ENCODE measurements at regions not wholly inside any gene's neighbourhood (a gene's known extent, or its start where the extent isn't known, plus 50 kb on each side); places are given as distances from the start of the nearest gene placed in this dataset.

DNA sequence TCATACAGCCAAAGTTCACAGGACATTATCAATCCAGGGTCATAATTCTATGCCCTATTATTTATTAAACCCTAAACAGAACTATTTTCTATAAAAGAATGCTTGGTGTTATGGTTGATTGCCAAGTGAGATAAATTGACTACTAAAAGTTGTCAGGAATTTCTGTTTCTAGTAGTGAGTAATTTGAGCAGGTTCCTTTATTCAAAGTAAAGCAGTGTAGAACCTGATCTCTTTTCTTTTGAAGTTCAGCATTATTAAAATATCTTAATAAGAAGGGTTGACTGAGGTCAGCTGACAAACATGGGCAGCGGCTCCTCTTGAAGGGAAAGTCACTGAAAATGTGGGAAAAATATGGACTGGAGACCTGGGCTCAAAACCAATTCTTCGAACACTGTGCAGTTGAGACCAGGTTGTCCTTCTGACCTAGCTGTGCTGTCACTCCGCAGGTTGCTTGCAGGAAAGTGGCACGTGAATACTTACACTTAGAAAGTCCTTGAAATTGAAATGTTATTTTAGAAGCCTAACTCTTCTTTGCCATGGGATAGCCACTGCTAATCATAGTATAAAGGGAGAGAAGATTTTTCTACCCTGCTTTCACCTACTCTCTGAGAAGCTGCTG, 141.0 kb downstream of the RASSF9 start:
- no peaks in the 10 kb centered on the region for H3K27me3 ChIP-seq (ENCODE audit: low read depth, low read length)
- H3K4me3 ChIP-seq (ENCODE audit: low read depth in 1 of 2, low read length in 2 of 2), result no peak overlapping the region
- H3K36me3 ChIP-seq (ENCODE audit: control insufficient read depth in 1 of 2, insufficient read depth in 2 of 2, low read length in 2 of 2), result no peaks in the 10 kb centered on the region
- no peaks in the 10 kb centered on the region for H3K9me3 ChIP-seq (ENCODE audit: control insufficient read depth in 1 of 2, low read length in 2 of 2)
- H3K27ac ChIP-seq (ENCODE audit: low read length), result no peak overlapping the region
- H3K4me1 ChIP-seq (ENCODE audit: control insufficient read depth in 1 of 2, insufficient read depth in 2 of 2, low read length in 2 of 2), result no peaks in the 10 kb centered on the region

- no peak overlapping the region for H3K4me3 ChIP-seq (ENCODE audit: low read depth in 1 of 2, low read length in 2 of 2)
- no peaks in the 10 kb centered on the region for H3K9me3 ChIP-seq (ENCODE audit: control insufficient read depth in 1 of 2, low read length in 2 of 2)
- no peaks in the 10 kb centered on the region for H3K4me1 ChIP-seq (ENCODE audit: control insufficient read depth in 1 of 2, insufficient read depth in 2 of 2, low read length in 2 of 2)
- no peaks in the 10 kb centered on the region for H3K36me3 ChIP-seq (ENCODE audit: control insufficient read depth in 1 of 2, insufficient read depth in 2 of 2, low read length in 2 of 2)
- no peaks in the 10 kb centered on the region for H3K27me3 ChIP-seq (ENCODE audit: low read depth, low read length)
- H3K27ac ChIP-seq (ENCODE audit: low read length), result no peak overlapping the region
Observed at GRCh38 chr12:85697003-85697402, 139.2 kb downstream of the RASSF9 start.

- H3K4me1 ChIP-seq (ENCODE audit: control insufficient read depth in 1 of 2, insufficient read depth in 2 of 2, low read length in 2 of 2), result no peaks in the 10 kb centered on the region
- H3K9me3 ChIP-seq (ENCODE audit: control insufficient read depth in 1 of 2, low read length in 2 of 2), result no peaks in the 10 kb centered on the region
- H3K36me3 ChIP-seq (ENCODE audit: control insufficient read depth in 1 of 2, insufficient read depth in 2 of 2, low read length in 2 of 2), result no peaks in the 10 kb centered on the region
- H3K4me3 ChIP-seq (ENCODE audit: low read depth in 1 of 2, low read length in 2 of 2), result no peak overlapping the region
- no peaks in the 10 kb centered on the region for H3K27me3 ChIP-seq (ENCODE audit: low read depth, low read length)
- H3K27ac ChIP-seq (ENCODE audit: low read length), result no peak overlapping the region
Observed at GRCh38 chr12:85698937-85699336, 137.3 kb downstream of the RASSF9 start.

- Histone ChIP-seq H3K27me3 (ENCODE audit: low read depth, low read length) (no peaks in the 10 kb centered on the region), H3K4me3 (ENCODE audit: low read depth in 1 of 2, low read length in 2 of 2) (no peak overlapping the region), H3K27ac (ENCODE audit: low read length) (no peak overlapping the region), H3K4me1 (ENCODE audit: control insufficient read depth in 1 of 2, insufficient read depth in 2 of 2, low read length in 2 of 2) (no peaks in the 10 kb centered on the region), H3K9me3 (ENCODE audit: control insufficient read depth in 1 of 2, low read length in 2 of 2) (no peaks in the 10 kb centered on the region), H3K36me3 (ENCODE audit: control insufficient read depth in 1 of 2, insufficient read depth in 2 of 2, low read length in 2 of 2) (no peaks in the 10 kb centered on the region)
Observed at GRCh38 chr12:85708775-85709174, 127.4 kb downstream of the RASSF9 start.

DNA sequence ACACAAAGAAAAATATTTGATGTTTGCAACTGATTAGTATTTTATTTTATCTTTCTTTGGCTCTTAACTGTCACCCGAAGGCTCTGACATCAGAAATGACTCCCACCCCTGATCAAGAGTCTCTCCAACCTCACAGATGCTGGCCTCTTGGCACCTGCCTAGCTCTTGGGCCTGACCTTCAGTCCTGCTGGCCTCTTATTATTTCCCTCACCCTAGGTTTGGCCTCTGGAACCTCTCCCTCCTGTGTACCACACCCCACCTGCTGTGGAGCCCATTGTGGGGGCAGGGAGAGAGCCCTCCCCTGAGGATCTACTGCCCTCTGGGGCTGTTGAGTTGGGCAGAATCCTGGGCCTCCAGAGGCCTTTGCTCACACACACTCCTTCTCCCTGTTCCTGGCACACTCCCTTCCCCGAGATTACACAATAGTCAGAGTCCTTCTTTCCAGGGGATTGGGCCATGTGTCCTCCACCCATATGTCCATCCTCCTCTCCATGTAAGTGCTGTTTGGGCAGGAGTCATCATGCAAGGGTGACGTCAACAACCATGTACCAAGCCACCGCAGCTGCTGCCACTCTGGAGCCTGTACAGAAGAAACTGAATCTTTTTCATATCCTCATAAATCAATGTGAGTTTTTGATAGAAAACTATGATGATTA, 124.3 kb downstream of the RASSF9 start:
- no peaks in the 10 kb centered on the region for H3K36me3 ChIP-seq (ENCODE audit: control insufficient read depth in 1 of 2, insufficient read depth in 2 of 2, low read length in 2 of 2)
- H3K27me3 ChIP-seq (ENCODE audit: low read depth, low read length), result no peaks in the 10 kb centered on the region
- no peak overlapping the region for H3K4me3 ChIP-seq (ENCODE audit: low read depth in 1 of 2, low read length in 2 of 2)
- no peaks in the 10 kb centered on the region for H3K4me1 ChIP-seq (ENCODE audit: control insufficient read depth in 1 of 2, insufficient read depth in 2 of 2, low read length in 2 of 2)
- H3K27ac ChIP-seq (ENCODE audit: low read length), result no peak overlapping the region
- peaks cover 0 to 2% of the 10 kb centered on the region in 2 donors for H3K9me3 ChIP-seq (ENCODE audit: control insufficient read depth in 1 of 2, low read length in 2 of 2)

- no peak overlapping the region for H3K27ac ChIP-seq (ENCODE audit: low read length)
- H3K4me3 ChIP-seq (ENCODE audit: low read depth in 1 of 2, low read length in 2 of 2), result no peak overlapping the region
- H3K9me3 ChIP-seq (ENCODE audit: control insufficient read depth in 1 of 2, low read length in 2 of 2), result peaks cover 0 to 7% of the 10 kb centered on the region in 2 donors
- no peaks in the 10 kb centered on the region for H3K36me3 ChIP-seq (ENCODE audit: control insufficient read depth in 1 of 2, insufficient read depth in 2 of 2, low read length in 2 of 2)
- H3K27me3 ChIP-seq (ENCODE audit: low read depth, low read length), result no peaks in the 10 kb centered on the region
- no peaks in the 10 kb centered on the region for H3K4me1 ChIP-seq (ENCODE audit: control insufficient read depth in 1 of 2, insufficient read depth in 2 of 2, low read length in 2 of 2)
Observed at GRCh38 chr12:85713373-85713772, 122.8 kb downstream of the RASSF9 start.

DNA sequence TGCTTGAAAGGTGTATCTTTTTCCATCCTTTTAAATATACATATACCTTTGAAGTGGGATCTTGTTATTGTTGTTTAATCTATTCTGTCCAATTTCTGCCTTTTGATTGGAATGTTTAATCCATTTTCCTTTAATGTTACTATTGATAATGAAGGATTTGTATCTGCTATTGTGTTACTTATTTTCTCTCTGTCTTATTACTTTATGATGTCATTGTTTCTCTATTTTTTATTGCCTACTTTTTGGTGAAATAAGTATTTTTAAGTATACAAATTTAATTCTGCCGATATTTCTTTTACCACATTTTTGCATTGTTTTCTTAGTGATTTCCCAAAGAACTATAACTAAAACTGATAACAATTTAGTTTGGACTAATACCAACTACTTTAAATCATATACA, 121.8 kb downstream of the RASSF9 start:
- Histone ChIP-seq H3K36me3 (ENCODE audit: control insufficient read depth in 1 of 2, insufficient read depth in 2 of 2, low read length in 2 of 2) (no peaks in the 10 kb centered on the region), H3K27ac (ENCODE audit: low read length) (no peak overlapping the region), H3K4me1 (ENCODE audit: control insufficient read depth in 1 of 2, insufficient read depth in 2 of 2, low read length in 2 of 2) (no peaks in the 10 kb centered on the region), H3K27me3 (ENCODE audit: low read depth, low read length) (no peaks in the 10 kb centered on the region), H3K9me3 (ENCODE audit: control insufficient read depth in 1 of 2, low read length in 2 of 2) (peaks cover 0 to 8% of the 10 kb centered on the region in 2 donors), H3K4me3 (ENCODE audit: low read depth in 1 of 2, low read length in 2 of 2) (no peak overlapping the region)

GRCh38 chr12:85720308-85721033, 115.7 kb downstream of the RASSF9 start:
- Histone ChIP-seq H3K36me3 (ENCODE audit: control insufficient read depth in 1 of 2, insufficient read depth in 2 of 2, low read length in 2 of 2) (no peaks in the 10 kb centered on the region), H3K4me1 (ENCODE audit: control insufficient read depth in 1 of 2, insufficient read depth in 2 of 2, low read length in 2 of 2) (no peaks in the 10 kb centered on the region), H3K27me3 (ENCODE audit: low read depth, low read length) (no peaks in the 10 kb centered on the region), H3K4me3 (ENCODE audit: low read depth in 1 of 2, low read length in 2 of 2) (no peak overlapping the region), H3K9me3 (ENCODE audit: control insufficient read depth in 1 of 2, low read length in 2 of 2) (peaks cover 0 to 8% of the 10 kb centered on the region in 2 donors), H3K27ac (ENCODE audit: low read length) (no peak overlapping the region)

DNA sequence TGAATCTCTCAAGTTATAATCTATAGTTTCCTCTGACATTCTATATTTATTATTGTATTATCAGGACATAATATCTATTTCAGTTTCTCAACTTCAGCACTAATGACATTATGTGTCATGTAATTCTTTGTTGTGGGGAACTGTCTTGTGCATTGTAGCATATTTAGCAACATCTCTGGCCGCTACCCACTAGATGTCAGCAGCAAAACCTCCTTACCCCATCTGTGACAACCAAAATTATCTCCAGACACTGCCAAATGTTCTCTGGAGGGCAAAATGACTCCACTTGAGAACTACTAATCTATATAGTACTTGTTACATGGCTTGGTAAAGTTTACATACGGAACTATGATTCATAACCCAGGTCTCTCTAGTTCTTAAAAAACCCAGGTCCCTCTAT, 110.2 kb downstream of the RASSF9 start:
- Histone ChIP-seq H3K36me3 (ENCODE audit: control insufficient read depth in 1 of 2, insufficient read depth in 2 of 2, low read length in 2 of 2) (no peaks in the 10 kb centered on the region), H3K27me3 (ENCODE audit: low read depth, low read length) (no peaks in the 10 kb centered on the region), H3K4me3 (ENCODE audit: low read depth in 1 of 2, low read length in 2 of 2) (no peak overlapping the region), H3K27ac (ENCODE audit: low read length) (no peak overlapping the region), H3K9me3 (ENCODE audit: control insufficient read depth in 1 of 2, low read length in 2 of 2) (no peaks in the 10 kb centered on the region), H3K4me1 (ENCODE audit: control insufficient read depth in 1 of 2, insufficient read depth in 2 of 2, low read length in 2 of 2) (no peaks in the 10 kb centered on the region)

GRCh38 chr12:85733221-85733840, 102.9 kb downstream of the RASSF9 start:
- Histone ChIP-seq H3K4me1 (ENCODE audit: control insufficient read depth in 1 of 2, insufficient read depth in 2 of 2, low read length in 2 of 2) (no peaks in the 10 kb centered on the region), H3K27ac (ENCODE audit: low read length) (no peak overlapping the region), H3K4me3 (ENCODE audit: low read depth in 1 of 2, low read length in 2 of 2) (no peak overlapping the region), H3K27me3 (ENCODE audit: low read depth, low read length) (no peaks in the 10 kb centered on the region), H3K9me3 (ENCODE audit: control insufficient read depth in 1 of 2, low read length in 2 of 2) (no peaks in the 10 kb centered on the region), H3K36me3 (ENCODE audit: control insufficient read depth in 1 of 2, insufficient read depth in 2 of 2, low read length in 2 of 2) (no peaks in the 10 kb centered on the region)

- H3K4me1 ChIP-seq (ENCODE audit: control insufficient read depth in 1 of 2, insufficient read depth in 2 of 2, low read length in 2 of 2), result no peaks in the 10 kb centered on the region
- H3K9me3 ChIP-seq (ENCODE audit: control insufficient read depth in 1 of 2, low read length in 2 of 2), result no peaks in the 10 kb centered on the region
- H3K4me3 ChIP-seq (ENCODE audit: low read depth in 1 of 2, low read length in 2 of 2), result no peak overlapping the region
- H3K27ac ChIP-seq (ENCODE audit: low read length), result no peak overlapping the region
- no peaks in the 10 kb centered on the region for H3K27me3 ChIP-seq (ENCODE audit: low read depth, low read length)
- H3K36me3 ChIP-seq (ENCODE audit: control insufficient read depth in 1 of 2, insufficient read depth in 2 of 2, low read length in 2 of 2), result no peaks in the 10 kb centered on the region
Observed at GRCh38 chr12:85733984-85734383, 102.2 kb downstream of the RASSF9 start.

Measured in muscle layer of duodenum (tissue), 2 donors.